SU-DHL-6 (cell line): ENCODE measurements at regions not wholly inside any gene's neighbourhood (a gene's known extent, or its start where the extent isn't known, plus 50 kb on each side); places are given as distances from the start of the nearest gene placed in this dataset.

Experiments used
- CTCF ChIP-seq: fragments of 200-600 bp; sonication (generic); IDR thresholded peaks from one replicate; pipeline ENCODE4 v1.5.1; 2017; ENCODE audit warnings: antibody characterized with exemption, mild to moderate bottlenecking, low read length, moderate library complexity; ENCODE audit not compliant: insufficient read depth, poor library complexity, severe bottlenecking
- EZH2phosphoT487 ChIP-seq: fragments of 200-600 bp; sonication (generic), shearing (Covaris generic); conservative IDR thresholded peaks from 2 replicates; pipeline ENCODE4 v1.6.1; 2018; ENCODE audit warnings: mild to moderate bottlenecking, antibody characterized with exemption, low read length, moderate library complexity, mixed read lengths

- no peak for TF ChIP-seq CTCF
- TF ChIP-seq EZH2phosphoT487 = no peak
These were observed 148.7 kb upstream of the RANBP3L start for GRCh38 chr5:36450229-36451014.
